ENCODE measurements at regions not wholly inside any gene's neighbourhood (a gene's known extent, or its start where the extent isn't known, plus 50 kb on each side); places are given as distances from the start of the nearest gene placed in this dataset.

DNA sequence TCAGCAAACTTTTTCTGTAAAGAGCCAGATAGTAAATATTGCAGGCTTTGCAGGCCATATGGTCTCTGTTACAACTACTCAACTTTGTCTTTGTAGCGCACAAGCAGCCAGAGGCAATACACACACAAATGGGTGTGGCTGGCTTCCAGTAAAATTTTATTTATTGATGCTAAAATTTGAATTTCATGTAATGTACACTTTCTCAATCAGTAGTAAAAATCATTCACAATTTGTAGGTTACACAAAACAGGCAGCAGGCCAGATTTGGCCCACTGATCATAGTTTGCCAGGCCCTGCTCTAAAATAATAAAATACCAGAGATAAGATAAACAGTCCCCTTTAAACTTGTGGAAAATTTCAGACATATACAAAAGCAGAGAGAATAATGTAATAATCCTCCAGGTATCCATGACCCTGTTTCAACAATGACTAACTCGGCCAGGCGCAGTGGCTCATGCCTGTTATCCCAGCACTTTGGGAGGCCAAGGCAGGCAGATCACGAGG lies 330.3 kb downstream of the SHQ1 start:
- TF ChIP-seq, protein P1, sequence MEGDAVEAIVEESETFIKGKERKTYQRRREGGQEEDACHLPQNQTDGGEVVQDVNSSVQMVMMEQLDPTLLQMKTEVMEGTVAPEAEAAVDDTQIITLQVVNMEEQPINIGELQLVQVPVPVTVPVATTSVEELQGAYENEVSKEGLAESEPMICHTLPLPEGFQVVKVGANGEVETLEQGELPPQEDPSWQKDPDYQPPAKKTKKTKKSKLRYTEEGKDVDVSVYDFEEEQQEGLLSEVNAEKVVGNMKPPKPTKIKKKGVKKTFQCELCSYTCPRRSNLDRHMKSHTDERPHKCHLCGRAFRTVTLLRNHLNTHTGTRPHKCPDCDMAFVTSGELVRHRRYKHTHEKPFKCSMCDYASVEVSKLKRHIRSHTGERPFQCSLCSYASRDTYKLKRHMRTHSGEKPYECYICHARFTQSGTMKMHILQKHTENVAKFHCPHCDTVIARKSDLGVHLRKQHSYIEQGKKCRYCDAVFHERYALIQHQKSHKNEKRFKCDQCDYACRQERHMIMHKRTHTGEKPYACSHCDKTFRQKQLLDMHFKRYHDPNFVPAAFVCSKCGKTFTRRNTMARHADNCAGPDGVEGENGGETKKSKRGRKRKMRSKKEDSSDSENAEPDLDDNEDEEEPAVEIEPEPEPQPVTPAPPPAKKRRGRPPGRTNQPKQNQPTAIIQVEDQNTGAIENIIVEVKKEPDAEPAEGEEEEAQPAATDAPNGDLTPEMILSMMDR (IDR thresholded peaks at IDR 0.05), result no peak
- TF ChIP-seq POLR2A (IDR thresholded peaks at IDR 0.05), result no peak
- WGBS (ENCODE audit: insufficient coverage, low coverage, low lambda C conversion rate, missing lambda C conversion rate), result 72% methylated on average over 3 of the region's 4 CpGs
- Histone ChIP-seq H3K9me3 (no peaks in the 10 kb centered on the region), H3K27ac (no peak overlapping the region), H3K4me1 (peaks cover 0 to 11% (median 0%) of the 10 kb centered on the region in 4 donors), H3K27me3 (no peaks in the 10 kb centered on the region), H3K36me3 (no peaks in the 10 kb centered on the region), H3K4me3 (no peak overlapping the region)
- DNase-seq, result no peak
- intact Hi-C loops (cut with DNase I), result no loop called here
- peak in 2 of 4 donors; percentile 45 to 53 for ATAC-seq

DNA sequence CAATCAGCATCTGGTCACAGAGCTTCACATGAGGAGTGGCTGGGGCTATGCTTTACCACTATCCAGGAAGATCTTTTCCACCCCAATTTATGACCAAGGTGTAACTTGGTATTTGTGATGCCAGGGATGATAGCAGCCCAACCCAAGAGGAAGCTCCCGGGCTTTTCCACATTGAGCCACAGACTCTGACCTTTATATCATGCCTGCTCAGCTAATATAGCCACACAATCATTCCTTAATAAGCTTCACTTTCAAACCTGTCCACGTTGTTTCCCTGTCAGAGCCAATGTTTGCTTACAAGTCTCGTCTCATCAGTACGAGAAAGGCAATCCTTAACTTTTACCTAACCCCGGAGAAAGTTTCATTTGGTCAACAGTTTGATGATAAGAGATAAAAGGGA lies 330.9 kb downstream of the SHQ1 start:
- DNase-seq, result no peak
- intact Hi-C loops (cut with DNase I), result no loop called here
- peaks cover 0 to 11% (median 0%) of the 10 kb centered on the region in 4 donors for H3K4me1 ChIP-seq
- no peaks in the 10 kb centered on the region for H3K9me3 ChIP-seq
- no peaks in the 10 kb centered on the region for H3K36me3 ChIP-seq
- ATAC-seq, result peak; percentile 57 to 89 (median 69)
- 21% methylated on average over 5 of the region's 5 CpGs for whole genome bisulfite sequencing (ENCODE audit: insufficient coverage, low coverage, low lambda C conversion rate, missing lambda C conversion rate)
- H3K4me3 ChIP-seq, result no peak overlapping the region
- no peaks in the 10 kb centered on the region for H3K27me3 ChIP-seq
- TF ChIP-seq, protein P1 (IDR thresholded peaks at IDR 0.05), result no peak
- TF ChIP-seq POLR2A (IDR thresholded peaks at IDR 0.05), result no peak
- no peak overlapping the region for H3K27ac ChIP-seq

DNA sequence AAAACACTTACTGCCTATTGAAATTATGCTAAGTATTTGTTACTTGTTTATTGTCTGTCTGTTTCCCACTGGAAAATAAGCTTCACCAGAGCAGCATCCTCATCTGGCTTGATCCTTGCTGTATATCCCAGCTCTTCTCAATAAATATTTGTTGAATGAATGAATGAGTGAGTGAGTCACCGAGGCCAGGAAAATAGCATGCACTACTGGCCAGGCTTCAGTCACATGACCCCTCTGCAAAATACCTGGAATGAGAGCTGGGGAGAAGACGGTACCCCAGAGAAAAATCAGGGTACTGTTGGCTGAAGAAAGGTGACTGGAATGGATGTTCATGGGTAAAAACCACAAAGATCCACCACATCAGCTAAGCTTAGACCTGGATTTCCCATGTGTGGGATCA lies 331.9 kb downstream of the SHQ1 start:
- H3K4me1 ChIP-seq, result peaks cover 0 to 11% (median 0%) of the 10 kb centered on the region in 4 donors
- H3K27ac ChIP-seq, result no peak overlapping the region
- H3K36me3 ChIP-seq, result no peaks in the 10 kb centered on the region
- no peak overlapping the region for H3K4me3 ChIP-seq
- H3K27me3 ChIP-seq, result no peaks in the 10 kb centered on the region
- ATAC-seq (no peak), DNase-seq (no peak)
- intact Hi-C loops (cut with DNase I), result no loop called here
- TF ChIP-seq, protein P1 (IDR thresholded peaks at IDR 0.05), result no peak
- TF ChIP-seq POLR2A (IDR thresholded peaks at IDR 0.05), result no peak
- 85% methylated on average over 2 of the region's 2 CpGs for WGBS (ENCODE audit: insufficient coverage, low coverage, low lambda C conversion rate, missing lambda C conversion rate)
- no peaks in the 10 kb centered on the region for H3K9me3 ChIP-seq

DNA sequence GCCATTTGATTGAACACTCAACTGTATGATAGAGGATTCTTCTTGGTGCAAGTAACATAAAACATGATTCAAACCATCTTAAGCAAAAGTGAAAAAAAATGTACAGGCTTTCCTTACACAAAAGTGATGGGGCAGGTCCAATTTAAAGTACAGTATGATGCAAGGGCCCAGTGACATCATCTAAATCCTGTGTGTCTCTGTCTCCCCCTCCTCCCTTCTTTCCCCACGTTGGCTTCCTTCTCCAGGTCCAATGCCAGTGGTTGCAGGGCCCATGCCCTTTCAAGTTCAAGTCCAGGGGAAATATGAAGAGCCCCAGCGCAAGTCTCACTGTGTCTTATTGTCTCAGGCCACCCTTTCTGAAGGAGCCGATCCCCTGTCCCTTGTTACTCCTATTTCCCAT lies 332.3 kb downstream of the SHQ1 start:
- no peak overlapping the region for H3K27ac ChIP-seq
- H3K4me3 ChIP-seq, result no peak overlapping the region
- TF ChIP-seq, protein P1 (IDR thresholded peaks at IDR 0.05), result no peak
- TF ChIP-seq POLR2A (IDR thresholded peaks at IDR 0.05), result no peak
- no peaks in the 10 kb centered on the region for H3K27me3 ChIP-seq
- H3K9me3 ChIP-seq, result no peaks in the 10 kb centered on the region
- ATAC-seq (no peak), DNase-seq (no peak)
- H3K36me3 ChIP-seq, result no peaks in the 10 kb centered on the region
- peaks cover 0 to 11% (median 0%) of the 10 kb centered on the region in 4 donors for H3K4me1 ChIP-seq
- intact Hi-C loops (cut with DNase I), result no loop called here
- 95% methylated on average over 2 of the region's 3 CpGs for WGBS (ENCODE audit: insufficient coverage, low coverage, low lambda C conversion rate, missing lambda C conversion rate)

DNA sequence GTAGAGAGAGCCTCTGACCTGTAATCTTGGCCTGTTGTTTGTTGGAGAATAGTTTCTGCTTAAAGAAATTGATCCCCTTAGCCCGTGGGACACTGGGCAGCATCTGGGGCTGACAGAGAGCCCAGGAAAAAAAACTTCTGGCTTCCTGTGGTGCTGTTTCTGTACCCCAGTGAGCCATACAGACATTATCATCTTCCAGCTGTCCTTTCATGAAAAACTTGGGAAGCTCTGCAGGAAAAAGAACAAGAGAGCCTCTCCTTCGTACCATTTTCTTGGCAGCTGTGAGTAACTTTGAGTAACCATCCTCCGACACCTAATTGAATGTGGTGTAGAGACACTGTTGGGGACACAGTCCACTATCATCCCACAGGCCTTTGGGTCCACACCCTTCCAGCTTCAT lies 333.0 kb downstream of the SHQ1 start:
- Histone ChIP-seq H3K27ac (no peak overlapping the region), H3K4me1 (peaks cover 0 to 11% (median 0%) of the 10 kb centered on the region in 4 donors), H3K36me3 (no peaks in the 10 kb centered on the region), H3K4me3 (no peak overlapping the region), H3K27me3 (no peaks in the 10 kb centered on the region), H3K9me3 (no peaks in the 10 kb centered on the region)
- WGBS (ENCODE audit: insufficient coverage, low coverage, low lambda C conversion rate, missing lambda C conversion rate), result 53% methylated on average over 3 of the region's 3 CpGs
- intact Hi-C loops (cut with DNase I), result no loop called here
- DNase-seq (no peak), ATAC-seq (no peak)
- TF ChIP-seq, protein P1 (IDR thresholded peaks at IDR 0.05), result no peak
- TF ChIP-seq POLR2A (IDR thresholded peaks at IDR 0.05), result no peak

Data from right lobe of liver (tissue), 6 donors.